ENCODE measurements at regions not wholly inside any gene's neighbourhood (a gene's known extent, or its start where the extent isn't known, plus 50 kb on each side); places are given as distances from the start of the nearest gene placed in this dataset.

DNA sequence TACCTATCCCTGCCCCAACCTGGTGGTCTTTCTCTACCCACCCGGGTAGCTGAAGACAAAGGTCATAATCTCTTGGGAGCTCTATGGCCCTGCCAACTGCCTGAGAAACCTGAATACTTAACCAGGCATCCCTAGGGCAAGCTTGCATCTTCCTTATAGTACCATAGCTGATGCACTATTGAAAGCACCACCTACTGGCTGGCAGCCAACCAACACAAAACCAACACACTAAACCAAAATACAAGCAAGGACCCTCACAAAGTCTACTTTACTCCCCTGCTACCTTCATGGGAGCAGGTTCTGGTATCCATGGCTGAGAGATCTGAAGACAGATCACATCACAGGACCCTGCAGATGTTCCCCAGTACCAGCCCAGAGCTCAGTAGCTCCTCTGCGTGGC, 171.8 kb upstream of the TAS2R1 start:
- Histone ChIP-seq H2BK5ac (ENCODE audit: low read depth, low read length, poor library complexity, severe bottlenecking) (no peak overlapping the region), H3K27ac (ENCODE audit: insufficient read depth, low read length) (no peak overlapping the region), H2AK5ac (ENCODE audit: low read depth, low read length) (no peak overlapping the region), H3K4me3 (ENCODE audit: insufficient read depth, low read depth, low read length) (no peak overlapping the region), H2BK20ac (ENCODE audit: low read depth, low read length) (no peak overlapping the region), H3K9me3 (ENCODE audit: control insufficient read depth, insufficient read depth, low read length) (no peaks in the 10 kb centered on the region), H3K79me1 (ENCODE audit: low read depth in 1 of 2, low read length in 2 of 2) (no peaks in the 10 kb centered on the region), H3K23ac (ENCODE audit: low read depth, low read length) (no peak overlapping the region), H3K9ac (ENCODE audit: low read depth, low read length) (no peak overlapping the region), H4K91ac (ENCODE audit: insufficient read depth, low read depth, low read length) (no peak overlapping the region), H3K9me1 (ENCODE audit: insufficient read depth, low read length) (no peaks in the 10 kb centered on the region), H2BK15ac (ENCODE audit: low read depth, low read length) (no peak overlapping the region), H4K20me1 (ENCODE audit: insufficient read depth, low read length) (no peaks in the 10 kb centered on the region), H3K4me2 (ENCODE audit: low read depth, low read length) (no peak overlapping the region), H3K14ac (replicated peaks; ENCODE audit: low read depth, low read length) (no peak overlapping the region), H4K8ac (ENCODE audit: low read depth in 2 of 2, low read length in 2 of 2) (no peak overlapping the region), H3K4me1 (ENCODE audit: control insufficient read depth, insufficient read depth, low read length) (no peaks in the 10 kb centered on the region), H2BK120ac (ENCODE audit: low read depth, low read length) (no peak overlapping the region), H2AK9ac (replicated peaks; ENCODE audit: low read depth, low read length, poor library complexity) (no peak overlapping the region), H3K18ac (ENCODE audit: low read depth, low read length) (no peak overlapping the region), H2AFZ (replicated peaks; ENCODE audit: low read length, poor library complexity) (no peak overlapping the region), H3K4ac (ENCODE audit: low read depth, low read length) (no peak overlapping the region), H3K36me3 (ENCODE audit: control insufficient read depth, insufficient read depth, low read length) (no peaks in the 10 kb centered on the region), H4K5ac (ENCODE audit: low read depth, low read length) (no peak overlapping the region), H3K27me3 (ENCODE audit: control insufficient read depth, insufficient read depth, low read length) (no peaks in the 10 kb centered on the region), H3K56ac (ENCODE audit: extremely low read depth, insufficient read depth, low read length) (no peak overlapping the region)
- DNase-seq (no peak), ATAC-seq (ENCODE audit: low read depth) (no peak)
- dilution Hi-C loops (cut with HindIII; ENCODE audit: low sequenced_read_pairs, unreplicated experiment) (no loop called here), intact Hi-C loops (cut with micrococcal nuclease) (no loop called here), in situ Hi-C loops (cut with MboI; ENCODE audit: low sequenced_read_pairs) (no loop called here)
- CTCF ChIA-PET: no interaction called here
- WGBS, 2 experiments (ENCODE audit: extremely low coverage in 2 of 2, insufficient read length in 1 of 2): no CpG with 5 or more reads among the region's 2 CpGs
- POLR2A ChIA-PET (ENCODE audit: unreplicated experiment): no interaction called here
- BruUV-seq (replicated peaks): no TSS peak
- TF ChIP-seq SMC3 (IDR thresholded peaks at IDR 0.05; ENCODE audit: low read depth, low read length) (no peak), CHD1 (IDR thresholded peaks at IDR 0.05; ENCODE audit: low read depth, low read length) (no peak)
- TF ChIP-seq, protein P1, sequence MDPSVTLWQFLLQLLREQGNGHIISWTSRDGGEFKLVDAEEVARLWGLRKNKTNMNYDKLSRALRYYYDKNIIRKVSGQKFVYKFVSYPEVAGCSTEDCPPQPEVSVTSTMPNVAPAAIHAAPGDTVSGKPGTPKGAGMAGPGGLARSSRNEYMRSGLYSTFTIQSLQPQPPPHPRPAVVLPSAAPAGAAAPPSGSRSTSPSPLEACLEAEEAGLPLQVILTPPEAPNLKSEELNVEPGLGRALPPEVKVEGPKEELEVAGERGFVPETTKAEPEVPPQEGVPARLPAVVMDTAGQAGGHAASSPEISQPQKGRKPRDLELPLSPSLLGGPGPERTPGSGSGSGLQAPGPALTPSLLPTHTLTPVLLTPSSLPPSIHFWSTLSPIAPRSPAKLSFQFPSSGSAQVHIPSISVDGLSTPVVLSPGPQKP (IDR thresholded peaks at IDR 0.05; ENCODE audit: borderline replicate concordance, low read depth, low read length): no peak

All from IMR-90 (cell line).